ENCODE measurements at regions not wholly inside any gene's neighbourhood (a gene's known extent, or its start where the extent isn't known, plus 50 kb on each side); places are given as distances from the start of the nearest gene placed in this dataset.

GRCh38 chr10:69734797-69735468 is 66.8 kb upstream of the COL13A1 start:
- Histone ChIP-seq H3K9ac (ENCODE audit: control insufficient read depth, insufficient read depth, low read length) (no peak overlapping the region), H3K27me3 (replicated peaks in 1 of 2; ENCODE audit: control insufficient read depth in 2 of 2, insufficient read depth in 2 of 2, low read length in 1 of 2) (no peaks in the 10 kb centered on the region; a peak in 3 of 4 replicates), H3K4me2 (ENCODE audit: control insufficient read depth, insufficient read depth) (peak overlapping the region; percentile 30), H3K4me1 (ENCODE audit: control insufficient read depth, insufficient read depth, low read length) (peaks cover 9% of the 10 kb centered on the region), H3K9me3 (replicated peaks; ENCODE audit: control insufficient read depth, insufficient read depth, low read length) (no peaks in the 10 kb centered on the region), H3K27ac (ENCODE audit: control insufficient read depth, insufficient read depth) (no peak overlapping the region), H3K79me2 (ENCODE audit: control insufficient read depth, insufficient read depth, low read length) (no peaks in the 10 kb centered on the region), H4K20me1 (ENCODE audit: control insufficient read depth, insufficient read depth) (no peaks in the 10 kb centered on the region; the same call in 1 of the 2 replicates), H2AFZ (ENCODE audit: control insufficient read depth, low read depth, low read length) (no peak overlapping the region), H3K4me3 (no peak overlapping the region), H3K36me3 (ENCODE audit: control insufficient read depth in 2 of 2, insufficient read depth in 2 of 2, low read length in 1 of 2) (no peaks in the 10 kb centered on the region)
- DNase-seq (ENCODE audit: low read depth, low spot score) (no peak), ATAC-seq (peak; percentile 49), FAIRE-seq (peak; percentile 31)
- ChIA-PET POLR2A (no interaction called here), SMC1A (ENCODE audit: uncharacterized antibody, unreplicated experiment) (no interaction called here), RAD21 (ENCODE audit: unreplicated experiment) (no interaction called here), CTCF (interaction anchor here (1.0 to 1.5 kb wide), 2 partner anchors 19 to 24 kb away, joined by 3 read pairs; no protein-coding TSS in a partner anchor)
- TF ChIP-seq RUNX3 (IDR thresholded peaks at IDR 0.05; ENCODE audit: low read length), result peak; percentile 70
- no peak for TF ChIP-seq KLF5 (IDR thresholded peaks at IDR 0.05; ENCODE audit: partially characterized antibody)
- TF ChIP-seq BCLAF1 (IDR thresholded peaks at IDR 0.05), result no peak
- TF ChIP-seq STAT1 (conservative IDR thresholded peaks at IDR 0.05), result no peak
- no peak for TF ChIP-seq EP300 (IDR thresholded peaks at IDR 0.05; ENCODE audit: borderline replicate concordance in 1 of 2, control insufficient read depth in 1 of 2, low read depth in 2 of 2, low read length in 2 of 2)
- TF ChIP-seq EZH2 (IDR thresholded peaks at IDR 0.05; ENCODE audit: borderline replicate concordance, control insufficient read depth, low read depth, low read length), result no peak
- WGBS (ENCODE audit: insufficient coverage, insufficient replicate concordance, low lambda C conversion rate, missing lambda C conversion rate), result 19% methylated on average over 9 of the region's 9 CpGs
- in situ Hi-C loops (cut with MboI), result no loop called here
- intact Hi-C loops (cut with micrococcal nuclease; ENCODE audit: unreplicated experiment), result no loop called here
- no TSS peak for BruUV-seq (replicated peaks)
